Colonic mucosa (tissue), 4 donors: ENCODE measurements at regions not wholly inside any gene's neighbourhood (a gene's known extent, or its start where the extent isn't known, plus 50 kb on each side); places are given as distances from the start of the nearest gene placed in this dataset.

Source experiments
- DNase-seq: peaks from one replicate; pipeline ENCODE4 v3.0.0-alpha.2; 2020
- H3K27ac ChIP-seq: fragments of 200-600 bp; one replicate; pipeline ENCODE4 v1.8.0; 2021
- H3K27me3 ChIP-seq: fragments of 200-600 bp; one replicate; pipeline ENCODE4 v1.8.0; 2021
- H3K36me3 ChIP-seq: fragments of 200-600 bp; one replicate; pipeline ENCODE4 v1.8.0; 2021
- H3K4me1 ChIP-seq: fragments of 200-600 bp; one replicate; pipeline ENCODE4 v1.8.0; 2021; ENCODE audit warnings: mild to moderate bottlenecking
- H3K4me3 ChIP-seq: fragments of 200-600 bp; one replicate; pipeline ENCODE4 v1.8.0; 2021
- H3K9ac ChIP-seq, 2 donors: one replicate each; pipeline ENCODE4 v1.7.0; 2013; ENCODE audit warnings: control low read depth in 2 of 2, low read depth in 2 of 2, low read length in 2 of 2
- H3K9me3 ChIP-seq: fragments of 200-600 bp; one replicate; pipeline ENCODE4 v1.8.0; 2021
- CTCF ChIP-seq: fragments of 200-600 bp; IDR thresholded peaks from one replicate; pipeline ENCODE4 v1.8.0; 2022; ENCODE audit warnings: antibody characterized with exemption, mild to moderate bottlenecking
- intact Hi-C: fragments of 100-400 bp; cut with DNase I; formaldehyde crosslinking; loops from one replicate; pipeline ENCODE4 v1.14.1; 2022
- donor health status: healthy.
- donor health status: DM: no; HTN: no; CAD: no.
- donor health status: DM: no; HTN: no; CAD: no.

- Histone ChIP-seq H3K4me3 (no peak overlapping the region), H3K9me3 (no peaks in the 10 kb centered on the region), H3K27me3 (no peaks in the 10 kb centered on the region), H3K4me1 (no peaks in the 10 kb centered on the region), H3K36me3 (no peaks in the 10 kb centered on the region), H3K27ac (no peak overlapping the region), H3K9ac (no peak overlapping the region)
- intact Hi-C loops: no loop called here
- no peak for DNase-seq
- no peak for TF ChIP-seq CTCF
Measured at GRCh38 chr11:8323161-8323935, 59.7 kb upstream of the LMO1 start.

- Histone ChIP-seq H3K9me3 (no peaks in the 10 kb centered on the region), H3K36me3 (no peaks in the 10 kb centered on the region), H3K4me1 (no peaks in the 10 kb centered on the region), H3K9ac (no peak overlapping the region), H3K27me3 (no peaks in the 10 kb centered on the region), H3K27ac (no peak overlapping the region), H3K4me3 (no peak overlapping the region)
- no peak for TF ChIP-seq CTCF
- no peak for DNase-seq
- intact Hi-C loops: no loop called here
Measured at GRCh38 chr11:8321876-8322275, 58.2 kb upstream of the LMO1 start.

GRCh38 chr11:8320076-8320475, 56.4 kb upstream of the LMO1 start:
- Histone ChIP-seq H3K36me3 (no peaks in the 10 kb centered on the region), H3K27ac (no peak overlapping the region), H3K27me3 (no peaks in the 10 kb centered on the region), H3K4me3 (no peak overlapping the region), H3K4me1 (no peaks in the 10 kb centered on the region), H3K9ac (no peak overlapping the region), H3K9me3 (no peaks in the 10 kb centered on the region)
- no peak for DNase-seq
- intact Hi-C loops: no loop called here
- no peak for TF ChIP-seq CTCF

- Histone ChIP-seq H3K27ac (no peak overlapping the region), H3K9me3 (no peaks in the 10 kb centered on the region), H3K9ac (no peak overlapping the region), H3K4me3 (no peak overlapping the region), H3K4me1 (no peaks in the 10 kb centered on the region), H3K36me3 (no peaks in the 10 kb centered on the region), H3K27me3 (no peaks in the 10 kb centered on the region)
- TF ChIP-seq CTCF: no peak
- intact Hi-C loops: no loop called here
- no peak for DNase-seq
Measured at GRCh38 chr11:8318536-8318935, 54.9 kb upstream of the LMO1 start.

GRCh38 chr11:8317159-8317558, 53.5 kb upstream of the LMO1 start:
- no peak for DNase-seq
- no peaks in the 10 kb centered on the region for H3K4me1 ChIP-seq
- H3K9me3 ChIP-seq: no peaks in the 10 kb centered on the region
- intact Hi-C loops: no loop called here
- H3K27ac ChIP-seq: no peak overlapping the region
- H3K4me3 ChIP-seq: no peak overlapping the region
- H3K36me3 ChIP-seq: no peaks in the 10 kb centered on the region
- no peak overlapping the region for H3K9ac ChIP-seq
- H3K27me3 ChIP-seq: no peaks in the 10 kb centered on the region
- TF ChIP-seq CTCF: no peak
